CD1c-positive myeloid dendritic cell (primary cell): ENCODE measurements at regions not wholly inside any gene's neighbourhood (a gene's known extent, or its start where the extent isn't known, plus 50 kb on each side); places are given as distances from the start of the nearest gene placed in this dataset.
A peak's percentile ranks its signal among the peaks of the same experiment; 100 is the strongest.
"Not testable (repeated sequence)": the region's sequence is repeated elsewhere in the genome, so short reads cannot be mapped to it uniquely, and the experiment has no call there.

ENCODE experiments used
- DNase-seq: peaks from one replicate; pipeline ENCODE4 v3.0.0-alpha.2; 2016; ENCODE audit errors: extremely low spot score

- no peak for DNase-seq
Measured at GRCh38 chr3:170814822-170815221, 55.2 kb downstream of the RPL22L1 start.

GRCh38 chr3:170813266-170813665 lies 56.7 kb downstream of the RPL22L1 start:
- no peak for DNase-seq

DNA sequence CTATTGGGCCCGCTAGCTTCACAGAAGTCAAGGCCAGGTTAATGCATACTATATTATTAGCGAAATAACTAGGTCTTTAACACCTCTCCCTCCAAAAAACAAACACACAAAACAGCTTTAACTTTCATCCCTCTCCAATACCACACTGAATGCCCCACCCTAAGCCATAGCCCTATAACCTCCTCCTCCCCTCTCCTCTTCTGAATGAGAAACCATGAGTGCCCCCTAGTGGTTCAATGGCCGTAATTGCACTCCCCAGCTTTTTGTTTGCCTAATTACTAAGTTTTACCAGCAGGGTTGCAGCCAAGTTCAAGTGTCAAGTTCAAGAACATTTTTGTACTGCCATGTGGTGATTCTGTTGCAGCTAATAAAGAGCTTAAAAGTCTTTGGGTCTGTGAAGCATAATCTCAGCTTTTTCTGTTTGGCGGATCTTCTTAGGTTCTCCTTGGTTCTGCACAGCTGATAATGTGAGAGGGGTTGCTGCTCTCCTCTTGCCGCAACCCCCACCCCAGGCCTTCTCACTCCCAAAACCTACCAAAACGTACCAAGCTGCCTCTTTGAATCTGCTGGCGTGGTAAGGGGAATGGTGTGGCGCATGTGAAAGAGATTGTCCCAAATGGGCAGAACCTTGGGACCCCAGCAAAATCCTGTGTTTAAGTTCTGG lies 57.9 kb downstream of the RPL22L1 start:
- peak; percentile 82 for DNase-seq

- DNase-seq: no peak
Measured at GRCh38 chr3:170811515-170811914, 58.5 kb downstream of the RPL22L1 start.

GRCh38 chr3:170809975-170810357 lies 60.0 kb downstream of the RPL22L1 start:
- no peak for DNase-seq

DNA sequence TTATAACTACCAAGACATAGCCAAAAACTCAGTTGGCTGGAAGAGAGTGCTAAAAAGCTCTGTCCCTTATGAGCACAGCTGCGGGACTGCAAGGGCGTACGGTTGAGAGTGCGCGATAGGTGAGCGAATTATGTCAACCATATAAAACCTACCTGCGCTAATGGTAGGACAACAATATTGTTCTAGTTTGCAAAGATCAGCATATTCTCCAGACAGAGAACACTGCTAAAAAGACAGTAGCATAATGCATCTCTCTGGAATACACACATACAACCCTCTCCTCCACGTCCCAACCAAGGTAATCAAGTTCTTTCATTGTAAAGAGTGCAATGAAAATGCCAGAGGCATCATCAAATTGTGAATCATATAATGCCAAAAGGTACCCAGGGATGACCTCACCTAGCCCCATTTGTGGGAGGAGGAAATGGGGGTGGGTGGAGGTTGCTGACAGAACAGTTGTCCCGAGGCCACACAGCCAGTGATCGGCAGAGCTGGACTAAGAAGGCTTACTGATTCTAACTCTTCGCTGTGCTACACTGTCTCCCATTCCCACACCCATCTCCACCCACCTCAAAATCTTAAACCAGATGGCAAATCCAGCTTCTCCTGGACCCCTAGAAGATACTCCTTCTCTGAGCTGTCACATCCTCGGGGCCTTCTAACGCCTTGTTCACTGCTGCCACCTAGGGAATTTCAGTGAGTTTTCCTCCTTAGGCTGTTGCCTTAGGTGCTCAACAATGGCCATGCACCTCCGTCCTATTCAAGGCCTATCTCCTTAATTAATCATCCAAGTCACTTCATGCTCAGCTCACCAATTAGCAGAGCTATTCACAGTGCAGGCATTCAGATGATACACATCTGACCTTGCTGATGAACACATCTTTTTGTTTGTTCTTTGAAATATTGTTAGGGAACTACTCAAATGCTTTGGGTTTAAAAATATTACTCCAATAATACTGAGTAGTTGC lies 60.7 kb downstream of the RPL22L1 start:
- no peak for DNase-seq

- no peak for DNase-seq
Measured at GRCh38 chr3:170808041-170808440, 62.0 kb downstream of the RPL22L1 start.

GRCh38 chr3:170806676-170807075 lies 63.3 kb downstream of the RPL22L1 start:
- no peak for DNase-seq

- DNase-seq: no peak
Measured at GRCh38 chr3:170806141-170806540, 63.9 kb downstream of the RPL22L1 start.

DNA sequence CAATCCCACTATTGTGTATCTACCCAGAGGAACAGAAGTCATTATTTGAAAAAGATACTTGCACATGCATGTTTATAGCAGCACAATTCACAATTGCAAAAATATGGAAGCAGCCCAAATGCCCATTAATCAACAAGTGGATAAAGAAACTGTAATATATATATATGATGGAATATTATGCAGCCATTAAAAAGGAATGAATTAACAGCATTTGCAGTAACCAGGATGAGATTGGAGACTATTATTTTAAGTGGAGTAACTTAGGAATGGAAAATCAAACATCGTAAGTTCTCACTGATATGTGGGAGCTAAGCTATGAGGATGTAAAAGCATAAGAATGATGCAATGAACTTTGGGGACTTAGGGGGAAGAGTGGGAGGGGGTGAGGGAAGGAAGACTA lies 64.7 kb downstream of the RPL22L1 start:
- not testable (repeated sequence) for DNase-seq

DNA sequence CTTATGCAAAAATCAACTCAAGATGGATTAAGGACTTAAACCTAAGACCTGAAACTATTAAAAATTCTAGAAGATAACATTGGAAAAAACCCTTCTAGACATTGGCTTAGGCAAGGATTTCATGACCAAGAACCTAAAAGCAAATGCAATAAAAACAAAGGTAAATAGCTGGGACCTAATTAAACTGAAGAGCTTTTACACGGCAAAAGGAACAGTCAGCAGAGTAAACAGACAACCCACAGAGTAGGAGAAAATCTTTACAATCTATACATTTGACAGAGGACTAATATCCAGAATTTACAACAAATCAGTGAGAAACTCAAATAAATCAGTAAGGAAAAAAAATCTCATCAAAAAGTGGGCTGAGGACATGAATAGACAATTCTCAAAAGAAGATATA lies 65.4 kb downstream of the RPL22L1 start:
- DNase-seq: not testable (repeated sequence)

DNA sequence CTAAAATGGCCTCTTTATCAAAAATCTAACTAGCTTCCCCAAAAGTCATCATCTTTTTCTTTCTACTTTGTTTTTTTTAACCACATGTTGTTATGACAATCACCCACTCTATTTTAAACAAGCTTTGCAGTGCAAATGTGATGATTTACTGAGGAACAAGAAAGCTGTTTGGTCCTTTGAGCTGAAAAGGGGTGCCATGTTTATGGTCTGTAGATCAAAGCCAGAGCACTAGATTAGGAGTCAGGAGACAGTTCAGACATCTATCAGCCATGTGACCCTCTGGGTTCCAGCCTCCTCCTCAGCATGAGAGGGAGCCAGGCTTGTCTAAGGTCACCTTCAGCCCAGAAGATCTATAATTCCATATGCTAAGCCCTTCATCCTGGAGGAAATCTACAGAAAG lies 65.9 kb downstream of the RPL22L1 start:
- no peak for DNase-seq

GRCh38 chr3:170802164-170803151 lies 67.5 kb downstream of the RPL22L1 start:
- DNase-seq: no peak

GRCh38 chr3:170801597-170801996 lies 68.4 kb downstream of the RPL22L1 start:
- no peak for DNase-seq

GRCh38 chr3:170800275-170800674 lies 69.7 kb downstream of the RPL22L1 start:
- not testable (repeated sequence) for DNase-seq

- no peak for DNase-seq
Measured at GRCh38 chr3:170799009-170799408, 71.0 kb downstream of the RPL22L1 start.

DNA sequence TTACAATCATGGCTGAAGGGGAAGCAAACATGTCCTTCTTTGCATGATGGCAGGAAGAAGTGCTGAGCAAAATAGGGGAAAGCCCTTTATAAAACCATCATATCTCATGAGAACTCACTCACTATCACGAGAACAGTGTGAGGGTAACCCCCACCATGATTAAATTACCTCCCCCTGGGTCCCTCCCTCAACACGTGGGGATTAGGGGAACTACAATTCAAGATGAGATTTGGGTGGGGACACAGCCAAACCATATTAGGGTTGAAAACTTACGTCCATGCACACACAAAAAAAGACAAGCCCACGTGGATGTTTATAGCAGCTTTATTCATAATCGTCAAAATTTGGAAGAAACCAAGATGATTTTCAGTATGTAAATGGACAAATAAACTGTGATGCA lies 72.3 kb downstream of the RPL22L1 start:
- DNase-seq: no peak

DNA sequence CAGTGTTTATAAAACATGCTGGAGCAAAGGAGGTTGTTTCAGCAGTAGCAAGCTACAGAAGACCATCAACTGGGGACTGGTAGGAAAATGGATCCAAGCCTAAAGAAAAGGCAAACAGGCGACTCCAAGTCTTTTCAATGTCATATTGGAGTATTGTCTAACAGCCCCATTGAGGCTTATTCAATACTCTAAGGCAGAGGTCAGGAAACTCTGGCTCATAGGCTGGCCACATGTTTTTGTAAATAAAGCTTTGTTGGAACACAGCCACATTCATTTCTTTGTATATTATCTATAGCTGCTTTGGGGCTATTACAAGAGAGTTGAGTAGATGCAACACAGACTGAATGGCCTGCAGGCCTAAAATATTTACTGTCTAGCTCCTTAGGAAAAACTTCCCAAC lies 77.5 kb downstream of the RPL22L1 start:
- no peak for DNase-seq

- DNase-seq: no peak
Measured at GRCh38 chr3:170790647-170791046, 79.3 kb downstream of the RPL22L1 start.

- no peak for DNase-seq
Measured at GRCh38 chr3:170787464-170787863, 82.5 kb downstream of the RPL22L1 start.

- DNase-seq: no peak
Measured at GRCh38 chr3:170785454-170785853, 84.5 kb downstream of the RPL22L1 start.

DNA sequence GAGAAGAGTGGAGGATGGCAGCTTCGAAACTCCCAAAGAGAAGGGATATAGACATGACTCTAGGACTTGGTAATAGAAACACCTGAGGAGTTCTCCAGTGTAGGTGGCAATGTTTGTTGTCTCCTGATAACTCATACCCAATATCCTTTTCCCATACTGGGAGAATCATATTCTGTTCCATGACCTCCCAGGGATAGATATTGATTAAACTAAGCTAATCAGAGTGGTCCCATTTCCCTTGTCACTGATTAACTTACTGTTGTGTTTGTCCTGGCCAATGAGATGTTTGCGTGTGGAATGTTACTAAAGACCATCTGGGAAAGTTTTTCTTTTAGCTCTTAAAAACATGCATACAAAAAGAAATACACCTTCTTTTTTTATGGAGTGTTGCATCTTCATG lies 85.6 kb downstream of the RPL22L1 start:
- no peak for DNase-seq
